GM18909 (cell line): ENCODE measurements at regions not wholly inside any gene's neighbourhood (a gene's known extent, or its start where the extent isn't known, plus 50 kb on each side); places are given as distances from the start of the nearest gene placed in this dataset.

Experiments
- ATAC-seq: cut with Tn5 transposase; IDR thresholded peaks from one replicate; pipeline ENCODE4 v1.9.1; 2021; ENCODE audit warnings: mild to moderate bottlenecking; ENCODE audit not compliant: unreplicated experiment, poor library complexity

DNA sequence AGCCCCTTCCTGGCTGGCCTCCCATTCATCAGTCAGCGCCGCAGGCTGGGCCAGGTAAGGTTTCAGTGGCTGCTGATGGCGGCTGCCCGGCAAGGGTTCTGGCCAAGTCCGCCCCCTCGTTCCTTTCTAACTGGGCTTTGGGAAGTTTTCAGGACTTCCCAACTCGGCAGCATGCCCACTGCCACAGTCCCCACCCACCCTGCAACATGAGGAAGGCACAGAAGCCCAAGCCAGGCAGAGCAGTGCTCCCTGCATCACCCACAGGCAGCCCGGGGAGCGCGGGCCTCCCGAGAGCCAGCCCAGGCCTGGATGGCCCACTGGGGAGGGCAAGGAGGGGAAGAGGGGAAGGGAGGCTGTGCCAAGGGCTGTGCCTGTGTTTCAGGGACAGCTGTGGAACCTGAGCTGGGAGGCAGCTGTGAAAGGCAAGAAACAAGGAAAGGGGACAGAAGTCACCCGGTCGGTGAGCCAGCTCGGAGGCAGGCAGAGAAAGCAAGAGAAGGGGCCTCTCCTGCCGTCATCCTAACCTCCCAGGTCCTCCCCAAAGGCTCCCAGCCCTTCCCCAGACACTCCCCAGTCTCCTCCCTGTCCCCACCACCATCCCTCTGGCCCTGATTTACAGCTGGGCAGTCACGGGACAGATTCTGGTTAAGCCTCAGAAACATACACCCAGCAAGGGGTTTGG, 73.9 kb downstream of the CPN2 start:
- no peak for ATAC-seq

DNA sequence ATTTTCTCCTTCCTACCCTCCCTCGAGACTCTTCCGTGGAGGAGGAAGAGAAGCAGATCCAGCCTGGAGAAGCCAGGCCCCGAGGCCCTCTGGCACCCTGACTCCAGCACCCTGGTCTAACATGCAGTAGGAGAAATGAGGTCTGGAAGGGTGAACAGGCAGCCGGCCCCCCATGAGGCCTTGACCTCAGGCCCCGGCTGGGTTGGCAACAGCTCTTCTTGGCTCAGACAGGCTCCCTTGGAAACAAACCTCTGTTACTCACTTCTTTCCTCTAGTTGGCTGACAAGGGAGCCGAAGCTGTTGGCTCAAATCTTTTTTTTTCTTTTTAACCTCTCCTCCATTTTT, 73.4 kb downstream of the CPN2 start:
- no peak for ATAC-seq

DNA sequence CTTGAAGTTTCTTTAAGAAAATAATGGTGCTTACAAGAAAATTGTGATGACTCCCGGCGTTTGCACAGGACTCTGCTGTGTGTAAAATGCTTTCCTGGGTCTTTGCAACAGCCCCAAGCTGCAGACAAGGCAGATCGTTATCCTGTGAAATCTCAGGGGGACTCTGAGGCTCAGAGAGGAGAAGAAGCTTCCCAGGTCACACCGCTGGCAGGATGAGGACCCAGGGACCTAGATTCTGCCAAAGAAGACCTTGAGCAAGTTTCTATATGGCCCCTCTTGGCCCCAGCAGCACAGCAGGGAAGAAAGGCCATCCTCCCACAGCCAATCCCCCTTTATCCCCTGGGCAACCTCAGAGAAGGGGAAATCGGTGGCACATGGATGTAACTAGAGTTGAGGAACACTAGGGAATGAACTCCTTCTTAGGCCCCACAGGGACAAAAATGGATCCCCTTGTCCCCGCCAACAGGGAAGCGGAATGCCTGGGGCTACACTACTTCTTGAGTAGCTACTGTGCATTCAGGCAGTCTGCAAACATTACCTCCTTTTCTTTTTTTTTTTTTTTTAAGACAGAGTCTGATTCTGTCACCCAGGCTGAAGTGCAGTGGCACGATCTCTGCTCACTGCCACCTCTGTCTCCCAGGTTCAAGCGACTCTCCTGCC, 72.8 kb downstream of the CPN2 start:
- ATAC-seq: no peak

DNA sequence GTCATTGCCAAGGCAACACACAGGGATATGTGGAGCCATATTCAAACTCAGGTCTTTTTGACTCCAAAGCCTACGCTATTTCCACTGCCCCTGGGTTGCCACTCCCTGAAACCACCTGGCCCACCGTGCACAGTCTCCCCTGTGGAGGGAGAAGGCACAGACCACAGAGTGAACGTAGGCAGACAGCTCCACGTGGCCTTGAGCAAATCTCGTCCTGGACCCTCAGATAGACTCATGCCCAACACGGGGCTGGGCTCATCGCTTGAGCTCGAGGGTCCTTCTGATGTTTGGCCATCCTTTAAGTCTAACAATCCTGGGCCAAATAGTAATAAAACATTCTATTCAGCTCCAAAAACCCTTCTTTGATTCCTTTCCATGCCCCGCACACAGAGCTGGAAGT, 72.0 kb downstream of the CPN2 start:
- ATAC-seq: no peak

DNA sequence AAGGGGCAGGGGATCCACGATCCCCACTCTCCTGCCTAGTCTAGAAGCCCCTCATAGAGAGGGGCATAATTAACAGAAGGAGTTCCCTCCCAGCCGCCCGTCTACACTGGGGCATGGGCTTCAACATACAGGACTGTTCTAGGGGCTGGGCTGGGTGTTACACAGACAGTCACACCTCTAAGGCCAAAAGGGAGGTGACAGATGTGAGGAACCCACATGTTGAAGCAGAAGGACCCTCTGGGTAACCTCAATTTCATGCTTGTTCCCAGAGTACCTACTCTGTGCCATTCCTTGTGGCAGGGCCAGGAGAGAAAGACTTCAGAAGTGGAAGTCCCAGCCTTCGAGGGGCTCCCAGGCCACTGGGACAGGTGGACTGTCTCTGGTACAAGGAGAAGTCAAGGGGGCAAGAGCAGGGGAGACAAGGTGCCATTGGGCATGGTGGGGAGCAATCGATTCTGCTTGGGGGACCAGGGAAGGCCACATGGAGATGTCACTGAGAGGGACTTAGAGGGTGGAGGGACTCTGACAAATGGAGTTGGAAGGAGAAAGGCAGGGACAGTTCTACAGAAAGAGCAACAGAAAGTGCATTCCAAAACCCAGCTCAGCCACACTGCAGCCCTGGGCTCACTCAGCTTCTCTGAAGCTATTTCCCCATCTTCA, 71.3 kb downstream of the CPN2 start:
- ATAC-seq: no peak

DNA sequence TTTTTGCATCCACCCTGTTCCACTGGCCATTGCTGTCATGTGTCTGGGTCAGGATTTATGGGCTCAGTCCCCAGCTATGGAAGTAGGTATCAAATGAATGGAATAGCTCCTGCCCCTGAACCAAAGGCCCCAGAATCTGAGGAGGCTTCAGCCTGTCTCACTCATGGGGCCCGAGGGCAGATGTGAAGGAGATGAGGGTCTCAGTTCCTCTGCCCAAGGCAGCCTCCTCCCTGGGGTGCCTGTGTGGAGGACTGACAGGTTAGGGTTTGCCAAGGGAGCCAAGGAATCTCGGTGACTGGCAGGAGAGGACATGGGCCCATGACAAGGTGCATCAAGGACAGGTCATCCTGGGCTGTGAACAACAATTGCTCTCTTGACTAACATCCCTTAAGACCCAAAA, 70.4 kb downstream of the CPN2 start:
- no peak for ATAC-seq

DNA sequence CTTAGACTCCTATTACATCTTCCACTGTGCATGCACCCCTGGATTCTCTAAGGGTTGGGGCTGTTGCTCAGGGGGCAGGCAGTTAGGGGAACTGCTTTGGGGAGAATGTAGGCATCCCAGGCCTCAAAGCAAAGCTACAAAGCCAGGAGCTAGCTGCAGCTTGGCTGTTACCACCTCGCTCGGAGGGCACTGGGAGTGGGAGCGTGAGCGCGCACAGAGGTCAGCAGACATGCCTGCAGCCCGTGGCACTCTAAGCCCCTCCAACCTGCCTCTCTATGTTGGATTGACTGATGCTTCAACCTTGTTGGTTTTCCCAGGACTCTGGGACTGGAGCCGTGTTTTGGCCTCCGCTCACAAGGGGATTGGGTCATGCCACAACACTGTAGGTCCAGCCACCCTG, 69.8 kb downstream of the CPN2 start:
- ATAC-seq: no peak

DNA sequence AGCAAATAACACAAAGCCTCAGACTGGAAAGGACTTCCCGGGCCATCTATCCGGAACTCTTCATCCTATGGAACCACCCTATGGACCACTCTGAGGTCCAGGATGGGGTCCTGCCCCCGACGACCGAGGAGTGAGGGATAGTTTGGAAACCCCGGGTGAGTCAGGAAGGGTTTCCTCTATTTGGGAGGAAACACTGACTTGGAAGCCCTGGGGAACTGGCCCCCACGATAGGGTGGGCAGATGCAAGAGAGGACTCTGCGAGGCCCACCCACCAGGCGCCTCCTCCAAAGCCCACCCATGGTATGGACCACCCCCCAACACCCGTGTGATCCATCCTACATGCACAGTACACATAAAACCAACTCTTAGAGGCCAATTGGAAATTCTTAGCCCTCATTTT, 69.4 kb downstream of the CPN2 start:
- no peak for ATAC-seq

DNA sequence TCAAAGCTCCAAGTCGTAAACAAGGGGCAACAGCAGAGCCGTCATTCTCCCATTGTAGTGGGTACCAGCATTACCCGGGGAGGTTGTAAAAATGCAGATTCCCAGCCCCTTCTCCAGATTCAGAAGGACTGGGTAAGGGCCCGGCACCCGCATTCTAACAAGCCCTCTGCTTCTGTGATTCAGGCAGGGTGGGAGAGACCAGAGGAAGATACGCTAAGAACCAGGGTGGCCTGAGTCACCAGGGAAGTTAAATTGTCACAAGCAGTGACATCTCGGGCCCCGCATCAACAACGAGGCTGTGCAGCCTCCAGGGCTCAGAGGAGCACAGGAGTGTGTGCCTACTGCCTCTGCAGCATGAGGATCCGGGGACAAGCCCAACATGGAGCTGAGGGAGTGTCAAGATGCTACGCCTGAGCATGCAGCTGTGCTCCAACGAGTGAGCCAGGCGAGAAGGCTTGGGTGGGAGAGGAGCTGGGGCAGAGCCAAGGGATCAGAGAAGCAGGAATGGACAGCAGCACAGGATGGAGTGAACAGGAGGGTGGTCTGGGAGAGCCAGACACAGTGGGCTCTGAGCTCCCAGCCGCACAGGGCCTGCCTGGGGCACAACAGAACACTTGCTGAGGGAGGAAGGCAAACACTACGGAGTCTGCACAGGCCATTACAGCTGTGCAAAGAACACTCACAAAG, 68.5 kb downstream of the CPN2 start:
- no peak for ATAC-seq

DNA sequence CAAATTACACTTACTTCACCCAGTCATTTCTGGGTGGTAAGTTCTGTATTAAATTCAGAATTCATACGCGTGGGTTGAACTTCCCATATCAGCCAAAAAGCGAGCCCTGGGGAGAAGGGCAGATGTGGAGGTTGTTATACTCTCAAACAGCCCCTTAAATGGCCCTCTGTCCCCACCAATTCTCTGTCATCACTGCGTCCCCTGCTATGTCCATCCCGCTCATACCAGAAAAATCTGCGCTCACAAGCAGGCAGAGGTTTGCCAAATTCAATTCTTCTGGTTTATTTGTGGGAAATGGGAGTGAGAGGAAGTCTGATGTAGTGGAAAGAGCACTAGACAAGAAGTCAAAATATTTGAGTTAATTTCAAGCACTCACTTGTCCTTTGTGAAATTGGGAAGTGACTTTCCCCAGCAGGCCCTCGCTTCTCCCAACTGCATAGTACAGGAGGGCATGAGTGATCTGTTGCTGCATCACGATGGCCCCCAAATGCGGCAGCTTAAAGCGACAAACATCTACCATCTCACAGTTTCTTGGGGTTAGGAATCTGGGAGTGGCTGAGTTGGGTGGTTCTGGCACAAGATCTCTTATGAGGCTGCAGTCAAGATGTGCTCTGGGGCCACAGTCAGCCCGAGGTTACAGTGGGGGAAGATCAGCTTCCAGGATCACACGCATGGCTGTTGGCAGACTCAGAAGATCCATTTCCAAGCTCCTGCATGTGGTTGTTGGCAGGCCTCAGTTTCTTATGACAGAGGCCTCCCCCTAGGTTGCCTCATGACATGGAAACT, 67.7 kb downstream of the CPN2 start:
- ATAC-seq: no peak

DNA sequence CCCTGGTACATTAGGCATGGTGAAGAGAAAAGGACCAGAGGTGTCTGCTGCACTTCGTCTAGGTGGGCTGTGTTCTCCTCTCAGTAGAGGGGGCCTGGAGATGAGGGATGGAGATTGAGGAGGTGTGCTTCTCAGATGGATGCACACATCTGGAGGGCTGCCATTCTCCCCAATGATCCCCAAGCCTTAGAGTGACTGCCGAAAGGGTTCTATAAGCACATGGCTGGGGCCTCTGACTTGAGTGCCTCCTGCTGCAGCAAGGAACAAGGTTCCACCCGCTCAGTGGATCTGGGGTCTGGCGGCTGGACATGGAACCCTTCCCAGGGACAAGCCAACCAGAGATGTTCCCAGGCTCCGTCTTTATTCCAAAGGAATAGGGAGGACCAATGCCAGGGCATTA, 66.8 kb downstream of the CPN2 start:
- ATAC-seq: no peak

DNA sequence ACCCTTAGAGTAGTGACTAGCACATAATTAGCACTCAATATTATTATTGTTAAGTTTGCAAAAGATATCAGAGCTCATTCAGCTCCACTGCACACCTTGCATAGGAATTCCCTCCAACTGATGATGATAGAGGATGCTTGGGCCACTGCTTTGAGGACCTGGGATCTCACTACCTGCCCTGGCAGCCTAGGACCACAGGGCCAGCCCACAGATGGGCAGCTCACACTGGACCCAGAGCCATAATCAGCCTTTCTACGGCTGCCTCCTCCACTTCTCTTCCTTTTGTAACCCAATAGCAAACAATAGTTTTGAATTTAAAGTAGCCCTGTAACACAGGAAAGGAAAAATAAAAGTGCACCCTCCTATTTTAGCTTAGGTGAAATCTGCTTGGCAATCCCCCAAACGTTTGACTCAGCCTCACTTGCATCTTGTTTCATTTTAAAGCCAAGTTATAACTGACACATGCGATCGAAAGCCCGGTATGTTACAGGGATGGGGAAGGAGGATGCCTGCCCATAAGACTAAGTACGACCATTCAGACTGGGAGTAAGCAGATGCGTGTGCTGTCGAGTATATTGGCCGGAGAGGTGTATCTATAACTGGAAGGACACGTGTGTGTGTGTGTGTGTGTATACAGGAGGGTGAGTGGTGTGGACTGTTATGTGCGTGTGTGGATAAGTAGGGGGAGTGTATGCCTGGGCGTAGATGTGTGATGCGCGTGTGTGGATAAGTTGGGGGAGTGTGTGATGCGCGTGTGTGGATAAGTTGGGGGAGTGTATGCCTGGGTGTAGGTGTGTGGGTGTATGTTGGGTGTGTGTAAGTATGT, 65.9 kb downstream of the CPN2 start:
- ATAC-seq: no peak

DNA sequence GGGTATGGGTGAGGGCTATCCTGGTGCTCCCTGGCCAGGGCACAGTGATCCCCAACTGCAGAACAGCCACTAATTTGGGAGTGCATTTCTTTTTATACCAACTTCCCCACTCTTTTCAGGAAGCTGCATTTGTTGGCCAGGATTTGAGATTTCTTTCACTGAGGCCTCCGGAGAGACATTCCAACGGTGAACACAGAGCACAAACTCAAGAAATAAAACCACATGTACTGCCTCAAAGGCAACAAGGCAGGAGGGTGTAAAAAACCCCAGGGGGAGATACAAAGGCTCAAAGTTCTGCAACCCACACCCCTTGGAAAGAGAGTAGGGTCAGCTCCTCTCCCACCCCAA, 65.3 kb downstream of the CPN2 start:
- no peak for ATAC-seq

DNA sequence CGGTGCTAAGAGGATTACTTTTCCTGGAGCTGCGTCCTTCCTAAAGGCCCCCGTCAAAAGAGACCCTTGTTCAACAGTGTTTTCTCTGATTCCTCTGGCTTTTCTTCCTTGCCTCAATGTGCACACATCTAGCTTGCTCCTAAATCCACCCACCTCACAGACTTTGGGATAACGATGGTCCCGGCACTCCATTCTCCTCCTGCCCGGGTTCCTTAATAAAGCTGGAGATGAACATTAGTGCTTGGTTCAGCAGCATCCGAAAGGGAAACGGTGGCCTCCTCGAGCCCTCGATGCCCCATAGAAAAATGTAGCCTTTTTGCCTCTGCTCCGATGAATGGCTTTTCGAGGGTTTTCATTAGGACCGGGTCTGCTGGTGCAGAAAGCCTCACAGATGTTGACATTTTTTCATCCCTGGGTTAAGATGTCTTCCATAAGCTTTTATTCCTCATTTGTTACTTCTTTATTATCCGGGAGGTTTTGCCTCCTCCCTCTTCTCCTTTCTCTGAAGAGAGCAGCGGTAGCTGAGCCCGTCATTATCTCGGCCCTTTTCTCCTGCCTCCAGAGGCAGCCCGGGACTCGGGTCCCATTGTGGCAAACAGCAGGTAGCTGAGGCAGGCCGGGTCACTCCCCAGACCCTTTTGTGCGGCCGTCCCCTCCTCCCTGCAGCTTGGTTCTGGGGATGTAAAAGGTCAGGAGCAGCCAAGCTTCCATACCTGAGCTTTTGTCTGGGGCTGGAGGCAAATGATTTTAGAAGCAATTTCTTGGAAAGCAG, 64.6 kb downstream of the CPN2 start:
- ATAC-seq: no peak

DNA sequence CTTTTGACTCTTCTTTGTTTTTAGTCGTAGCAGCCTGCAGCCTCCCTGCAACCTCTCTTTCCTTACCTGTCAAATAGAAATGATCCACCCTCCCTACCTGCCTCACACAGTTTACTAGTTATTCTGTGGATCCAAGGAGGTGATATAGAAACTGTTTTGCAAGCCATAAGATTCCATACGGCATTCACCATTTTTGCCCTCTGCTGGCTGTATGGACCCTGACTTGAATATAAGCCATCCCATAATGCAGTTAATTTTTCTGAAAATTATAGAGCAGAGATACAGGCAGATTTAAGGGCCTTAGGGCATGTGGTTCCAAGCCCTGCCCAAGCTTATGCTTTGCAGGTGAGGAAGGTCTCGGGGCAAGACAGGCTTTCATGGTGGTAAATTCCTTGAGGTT, 63.8 kb downstream of the CPN2 start:
- ATAC-seq: no peak

DNA sequence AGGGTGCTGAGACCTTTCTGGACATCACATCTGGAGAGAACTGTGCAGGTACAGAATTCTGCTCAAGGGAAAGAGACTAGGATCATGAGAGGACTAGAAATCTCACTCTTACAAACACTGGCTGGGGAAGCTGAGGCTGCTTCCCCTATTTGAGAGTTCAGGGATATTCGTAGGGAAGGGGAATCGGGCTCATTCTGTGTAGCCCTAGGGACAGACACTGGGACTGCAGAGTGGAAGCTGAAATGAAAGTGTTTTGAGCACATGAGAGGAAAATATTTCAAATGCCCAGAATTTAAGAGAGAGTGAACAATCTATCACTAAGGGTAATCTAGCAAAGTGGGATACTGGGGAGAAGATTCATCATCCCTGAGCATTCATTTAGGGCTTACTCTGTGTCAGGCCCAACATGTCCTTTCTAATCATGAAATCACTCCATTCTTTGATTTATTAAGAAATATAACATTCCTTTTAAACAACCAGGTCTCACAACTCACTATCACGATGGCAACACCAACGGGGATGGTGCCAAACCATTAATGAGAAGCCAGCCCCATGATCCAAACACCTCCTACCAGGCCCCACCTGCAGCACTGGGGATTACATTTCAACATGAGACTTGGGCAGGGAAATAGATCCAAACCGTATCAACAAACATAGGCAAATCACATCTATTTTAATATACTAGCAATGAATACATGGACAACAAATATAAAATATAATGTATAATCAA, 63.0 kb downstream of the CPN2 start:
- ATAC-seq: no peak
